Tibial nerve (tissue), 4 donors: ENCODE measurements at regions not wholly inside any gene's neighbourhood (a gene's known extent, or its start where the extent isn't known, plus 50 kb on each side); places are given as distances from the start of the nearest gene placed in this dataset.
"Not testable (repeated sequence)": the region's sequence is repeated elsewhere in the genome, so short reads cannot be mapped to it uniquely, and the experiment has no call there.

Experiments
- DNase-seq, 2 donors: peaks; one replicate each; pipeline ENCODE4 v3.0.0-alpha.2; 2019; ENCODE audit warnings: low spot score in 2 of 2
- H3K27ac ChIP-seq, 4 donors: fragments of 200-600 bp; sonication (generic) in 3 of 4; one replicate each; pipeline ENCODE4 v1.5.1; 2017 to 2019; ENCODE audit warnings: mild to moderate bottlenecking in 1 of 4
- H3K27me3 ChIP-seq, 2 donors: fragments of 200-600 bp; sonication (generic) in 1 of 2; one replicate each; pipeline versions ENCODE4 v1.5.1 to v1.6.0; 2017 to 2019
- H3K36me3 ChIP-seq, 3 donors: fragments of 200-600 bp; sonication (generic); one replicate each; pipeline ENCODE4 v1.5.1; 2018 to 2019
- H3K4me1 ChIP-seq, 4 donors: fragments of 200-600 bp; sonication (generic) in 3 of 4; one replicate each; pipeline ENCODE4 v1.5.1; 2017 to 2019
- H3K4me3 ChIP-seq, 4 donors: fragments of 200-600 bp; sonication (generic) in 3 of 4; one replicate each; pipeline ENCODE4 v1.5.1; 2017 to 2019; ENCODE audit warnings: mild to moderate bottlenecking in 1 of 4, moderate library complexity in 1 of 4
- H3K9me3 ChIP-seq, 4 donors: fragments of 200-600 bp; sonication (generic) in 3 of 4; one replicate each; pipeline ENCODE4 v1.5.1; 2017 to 2019
- EP300 ChIP-seq, 2 donors: sonication (generic); formaldehyde crosslinking; IDR thresholded peaks; one replicate each; pipeline ENCODE4 v1.6.1; 2017; ENCODE audit warnings: antibody characterized with exemption in 2 of 2, mild to moderate bottlenecking in 1 of 2
- POLR2A ChIP-seq, 2 donors: fragments of 450-650 bp; IDR thresholded peaks; one replicate each; pipeline ENCODE4 v1.6.1; 2017; ENCODE audit warnings: antibody characterized with exemption in 2 of 2, mild to moderate bottlenecking in 2 of 2, moderate library complexity in 2 of 2
- WGBS, 2 donors: methylation state at CpG; one replicate each; pipeline ENCODE4 v1.1.5; 2018; 5-methylcytosine and 5-hydroxymethylcytosine counted together
- TF ChIP-seq, protein P1 (sequence below), 5 experiments: fragments of 200-600 bp in 3 of 5; fragments of 450-650 bp in 2 of 5; sonication (generic) in 3 of 5; IDR thresholded peaks; one replicate each; pipeline ENCODE4 v1.5.1; 2016 to 2019; ENCODE audit warnings: antibody characterized with exemption in 5 of 5, mild to moderate bottlenecking in 3 of 5, moderate library complexity in 2 of 5

DNA sequence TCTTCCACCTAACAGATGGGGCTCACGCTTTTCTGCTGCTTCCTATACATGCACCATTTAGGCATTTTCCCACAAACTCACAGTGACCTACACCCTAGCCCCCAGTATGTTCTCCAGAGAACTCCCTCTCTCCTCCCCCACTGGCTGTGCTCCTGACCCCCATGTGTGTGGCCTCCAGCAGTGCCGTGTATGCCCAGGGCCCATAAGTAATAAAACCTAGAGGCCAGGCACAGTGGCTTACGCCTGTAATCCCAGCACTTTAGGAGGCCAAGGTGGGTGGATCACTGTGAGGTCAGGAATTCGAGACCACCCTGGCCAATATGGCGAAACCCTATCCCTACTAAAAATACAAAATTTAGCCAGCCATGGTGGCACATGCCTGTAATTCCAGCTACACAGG is 54.7 kb upstream of the NXT1 start:
- Histone ChIP-seq H3K27me3 (no peaks in the 10 kb centered on the region), H3K4me3 (no peak overlapping the region), H3K4me1 (peaks cover 0 to 20% (median 0%) of the 10 kb centered on the region in 4 donors), H3K27ac (peak overlapping the region in 1 of 4 donors; percentile 13), H3K36me3 (no peaks in the 10 kb centered on the region), H3K9me3 (peaks cover 0 to 4% (median 0%) of the 10 kb centered on the region in 4 donors)
- DNase-seq = no peak
- TF ChIP-seq EP300 (IDR thresholded peaks at IDR 0.05) = no peak
- TF ChIP-seq POLR2A (IDR thresholded peaks at IDR 0.05) = no peak
- TF ChIP-seq, protein P1, sequence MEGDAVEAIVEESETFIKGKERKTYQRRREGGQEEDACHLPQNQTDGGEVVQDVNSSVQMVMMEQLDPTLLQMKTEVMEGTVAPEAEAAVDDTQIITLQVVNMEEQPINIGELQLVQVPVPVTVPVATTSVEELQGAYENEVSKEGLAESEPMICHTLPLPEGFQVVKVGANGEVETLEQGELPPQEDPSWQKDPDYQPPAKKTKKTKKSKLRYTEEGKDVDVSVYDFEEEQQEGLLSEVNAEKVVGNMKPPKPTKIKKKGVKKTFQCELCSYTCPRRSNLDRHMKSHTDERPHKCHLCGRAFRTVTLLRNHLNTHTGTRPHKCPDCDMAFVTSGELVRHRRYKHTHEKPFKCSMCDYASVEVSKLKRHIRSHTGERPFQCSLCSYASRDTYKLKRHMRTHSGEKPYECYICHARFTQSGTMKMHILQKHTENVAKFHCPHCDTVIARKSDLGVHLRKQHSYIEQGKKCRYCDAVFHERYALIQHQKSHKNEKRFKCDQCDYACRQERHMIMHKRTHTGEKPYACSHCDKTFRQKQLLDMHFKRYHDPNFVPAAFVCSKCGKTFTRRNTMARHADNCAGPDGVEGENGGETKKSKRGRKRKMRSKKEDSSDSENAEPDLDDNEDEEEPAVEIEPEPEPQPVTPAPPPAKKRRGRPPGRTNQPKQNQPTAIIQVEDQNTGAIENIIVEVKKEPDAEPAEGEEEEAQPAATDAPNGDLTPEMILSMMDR (IDR thresholded peaks at IDR 0.05) = no peak
- WGBS, 2 donors = 84 to 91% methylated on average over 5 of the region's 5 CpGs

DNA sequence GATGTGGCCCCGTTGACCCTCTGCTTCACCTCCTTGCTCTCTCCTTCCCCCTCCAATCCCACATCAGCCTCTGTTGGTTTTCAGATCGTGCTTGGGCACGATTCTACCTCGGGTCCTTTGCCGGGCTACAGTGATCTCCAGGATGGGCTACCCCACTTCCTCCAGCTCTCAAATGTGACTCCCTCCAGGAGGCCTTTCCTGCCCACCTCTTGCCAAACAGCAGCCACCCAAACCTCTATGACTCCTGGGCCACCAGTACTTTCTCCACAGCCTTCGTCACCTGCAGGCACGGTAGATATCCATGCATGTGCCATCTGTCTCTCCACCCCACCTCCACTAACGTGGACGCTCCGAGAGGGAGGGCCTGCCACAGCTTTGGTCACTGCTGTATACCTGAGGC is 55.9 kb upstream of the NXT1 start:
- DNase-seq = no peak
- Histone ChIP-seq H3K4me1 (peaks cover 0 to 30% (median 0%) of the 10 kb centered on the region in 4 donors), H3K27me3 (no peaks in the 10 kb centered on the region), H3K9me3 (peaks cover 0 to 4% (median 0%) of the 10 kb centered on the region in 4 donors), H3K36me3 (no peaks in the 10 kb centered on the region), H3K4me3 (no peak overlapping the region), H3K27ac (peak overlapping the region in 2 of 4 donors; percentile 19 to 65)
- WGBS, 2 donors = 96 to 97% methylated on average over 10 of the region's 10 CpGs
- no peak for TF ChIP-seq POLR2A (IDR thresholded peaks at IDR 0.05)
- TF ChIP-seq, protein P1 (IDR thresholded peaks at IDR 0.05) = no peak
- no peak for TF ChIP-seq EP300 (IDR thresholded peaks at IDR 0.05)

DNA sequence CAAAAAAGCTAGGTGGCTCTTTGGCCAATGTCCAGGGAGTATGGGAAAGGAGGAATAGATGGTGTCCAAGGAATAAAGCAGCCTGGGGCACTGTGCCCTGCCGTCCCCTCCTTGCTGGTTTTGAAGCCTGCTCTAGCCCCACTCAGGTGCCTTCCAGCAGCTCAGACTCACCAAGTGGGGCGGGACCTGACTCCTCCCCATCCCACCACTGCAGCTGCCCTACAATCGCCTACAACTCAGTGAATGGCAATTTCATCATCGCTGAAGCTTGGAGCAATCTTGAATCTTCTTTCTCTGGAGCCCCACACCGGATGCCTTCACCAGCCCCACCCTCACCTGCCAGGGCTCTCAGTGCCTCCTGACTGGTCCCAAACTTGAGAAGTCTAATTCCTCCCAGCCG is 56.4 kb upstream of the NXT1 start:
- TF ChIP-seq, protein P1 (IDR thresholded peaks at IDR 0.05) = no peak
- TF ChIP-seq POLR2A (IDR thresholded peaks at IDR 0.05) = no peak
- no peak for TF ChIP-seq EP300 (IDR thresholded peaks at IDR 0.05)
- 86 to 91% methylated on average over 6 of the region's 6 CpGs for WGBS, 2 donors
- H3K27me3 ChIP-seq = no peaks in the 10 kb centered on the region
- DNase-seq = no peak
- no peaks in the 10 kb centered on the region for H3K9me3 ChIP-seq
- H3K27ac ChIP-seq = peak overlapping the region in 3 of 4 donors; percentile 19 to 65 (median 60)
- no peak overlapping the region for H3K4me3 ChIP-seq
- peaks cover 0 to 30% (median 0%) of the 10 kb centered on the region in 4 donors for H3K4me1 ChIP-seq
- H3K36me3 ChIP-seq = no peaks in the 10 kb centered on the region

DNA sequence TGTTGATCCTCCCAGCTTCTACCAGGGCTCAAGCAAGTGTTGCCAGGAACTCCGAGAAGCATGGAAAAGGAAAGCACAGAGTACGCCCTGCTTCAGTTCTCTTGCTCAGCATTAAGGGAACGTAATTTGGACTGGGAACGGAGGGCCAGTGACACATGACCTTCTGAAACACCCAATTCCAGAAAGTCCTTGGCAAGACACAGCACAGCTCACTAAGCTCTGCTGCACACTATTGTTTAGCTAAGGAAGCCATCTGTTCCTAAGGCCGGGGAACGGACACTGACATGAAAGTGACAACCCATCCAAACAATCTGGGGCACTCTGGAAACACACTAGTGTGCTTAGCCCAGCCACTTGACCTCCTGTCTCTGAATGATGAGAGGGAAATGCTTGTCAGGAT is 56.9 kb upstream of the NXT1 start:
- peak in 1 of 2 donors; percentile 46 for DNase-seq
- 53 to 58% methylated on average over 6 of the region's 6 CpGs for WGBS, 2 donors
- peak overlapping the region in 3 of 4 donors; percentile 19 to 65 (median 60) for H3K27ac ChIP-seq

DNA sequence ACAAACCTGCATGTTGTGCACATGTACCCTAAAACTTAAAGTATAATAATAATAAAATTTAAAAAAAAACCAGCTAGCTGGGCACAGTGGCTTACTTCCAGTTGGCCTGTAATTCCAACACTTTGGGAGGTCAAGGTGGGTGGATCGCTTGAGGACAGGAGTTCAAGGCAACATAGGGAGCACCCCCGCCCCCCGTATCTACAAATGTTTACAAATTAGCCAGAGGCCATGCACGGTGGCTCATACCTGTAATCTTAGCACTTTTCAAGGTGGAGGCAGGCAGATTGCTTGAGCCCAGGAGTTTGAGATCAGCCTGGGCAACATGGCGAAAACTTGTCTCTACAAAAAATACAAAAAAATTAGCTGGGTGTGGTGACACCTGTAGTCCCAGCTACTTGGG is 58.3 kb upstream of the NXT1 start:
- not testable (repeated sequence) for H3K27me3 ChIP-seq, H3K4me3 ChIP-seq, DNase-seq, H3K9me3 ChIP-seq, H3K27ac ChIP-seq, H3K36me3 ChIP-seq
- H3K4me1 ChIP-seq = peaks cover 0 to 30% (median 0%) of the 10 kb centered on the region in 4 donors
- 86 to 96% methylated on average over 5 of the region's 5 CpGs for WGBS, 2 donors

More for the DNA sequence above, 56.9 kb upstream of the NXT1 start:
- TF ChIP-seq POLR2A (IDR thresholded peaks at IDR 0.05) = no peak
- TF ChIP-seq, protein P1 (IDR thresholded peaks at IDR 0.05) = no peak
- peak in 1 of 2 donors; percentile 74 for TF ChIP-seq EP300 (IDR thresholded peaks at IDR 0.05)
- H3K27me3 ChIP-seq = no peaks in the 10 kb centered on the region
- no peaks in the 10 kb centered on the region for H3K9me3 ChIP-seq
- H3K36me3 ChIP-seq = no peaks in the 10 kb centered on the region
- H3K4me3 ChIP-seq = no peak overlapping the region
- peaks cover 0 to 30% (median 0%) of the 10 kb centered on the region in 4 donors for H3K4me1 ChIP-seq
